A549 (cell line): ENCODE measurements at regions not wholly inside any gene's neighbourhood (a gene's known extent, or its start where the extent isn't known, plus 50 kb on each side); places are given as distances from the start of the nearest gene placed in this dataset.

Source experiments
- RCOR1 ChIP-seq: fragments of 150-350 bp; IDR thresholded peaks from 2 replicates; pipeline ENCODE4 v1.6.1; 2014; ENCODE audit warnings: antibody characterized with exemption, low read length, low read depth
- RNF2 ChIP-seq: fragments of 200-600 bp; sonication (generic); IDR thresholded peaks from 2 replicates; pipeline ENCODE4 v1.6.1; 2016; ENCODE audit warnings: low read depth, mild to moderate bottlenecking, antibody characterized with exemption, moderate library complexity, borderline replicate concordance
- ZFP36 ChIP-seq: fragments of 450-650 bp; IDR thresholded peaks from 2 replicates; pipeline ENCODE4 v1.6.1; 2014; ENCODE audit warnings: borderline replicate concordance; ENCODE audit not compliant: partially characterized antibody
- TF ChIP-seq, protein P1 (sequence below): fragments of >200 bp; sonication (Bioruptor Twin); formaldehyde crosslinking; IDR thresholded peaks from 3 replicates; pipeline ENCODE4 v1.5.1; 2016

DNA sequence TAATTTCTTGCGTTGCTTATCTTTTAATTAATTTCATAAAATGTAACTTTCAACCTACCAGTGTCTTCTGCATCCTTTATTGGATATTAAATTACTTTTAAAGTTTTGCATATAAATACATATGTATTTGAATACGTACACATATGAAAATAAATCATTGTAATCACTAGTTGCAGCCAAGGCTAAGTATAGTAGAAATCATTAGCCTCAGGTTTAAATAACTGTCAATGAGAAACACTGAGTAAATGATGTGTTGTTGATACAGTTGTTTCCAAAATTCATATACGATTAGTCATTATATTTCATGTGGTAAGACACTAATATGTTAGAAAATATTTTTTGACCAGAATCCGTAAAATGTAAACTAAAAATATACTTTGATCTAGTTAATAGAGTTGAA lies 1267.1 kb upstream of the PCDH20 start:
- TF ChIP-seq RCOR1 (no peak), RNF2 (no peak), ZFP36 (no peak)
- TF ChIP-seq, protein P1, sequence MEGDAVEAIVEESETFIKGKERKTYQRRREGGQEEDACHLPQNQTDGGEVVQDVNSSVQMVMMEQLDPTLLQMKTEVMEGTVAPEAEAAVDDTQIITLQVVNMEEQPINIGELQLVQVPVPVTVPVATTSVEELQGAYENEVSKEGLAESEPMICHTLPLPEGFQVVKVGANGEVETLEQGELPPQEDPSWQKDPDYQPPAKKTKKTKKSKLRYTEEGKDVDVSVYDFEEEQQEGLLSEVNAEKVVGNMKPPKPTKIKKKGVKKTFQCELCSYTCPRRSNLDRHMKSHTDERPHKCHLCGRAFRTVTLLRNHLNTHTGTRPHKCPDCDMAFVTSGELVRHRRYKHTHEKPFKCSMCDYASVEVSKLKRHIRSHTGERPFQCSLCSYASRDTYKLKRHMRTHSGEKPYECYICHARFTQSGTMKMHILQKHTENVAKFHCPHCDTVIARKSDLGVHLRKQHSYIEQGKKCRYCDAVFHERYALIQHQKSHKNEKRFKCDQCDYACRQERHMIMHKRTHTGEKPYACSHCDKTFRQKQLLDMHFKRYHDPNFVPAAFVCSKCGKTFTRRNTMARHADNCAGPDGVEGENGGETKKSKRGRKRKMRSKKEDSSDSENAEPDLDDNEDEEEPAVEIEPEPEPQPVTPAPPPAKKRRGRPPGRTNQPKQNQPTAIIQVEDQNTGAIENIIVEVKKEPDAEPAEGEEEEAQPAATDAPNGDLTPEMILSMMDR: no peak
